ENCODE measurements at regions not wholly inside any gene's neighbourhood (a gene's known extent, or its start where the extent isn't known, plus 50 kb on each side); places are given as distances from the start of the nearest gene placed in this dataset.

GRCh38 chr1:163655565-163655964 is 333.8 kb downstream of the NUF2 start:
- H3K4me3 Mint-ChIP-seq: no peak overlapping the region
- intact Hi-C loops (cut with micrococcal nuclease): no loop called here
- H3K27me3 Mint-ChIP-seq: no peaks in the 10 kb centered on the region
- H3K36me3 Mint-ChIP-seq (ENCODE audit: low read depth): no peaks in the 10 kb centered on the region
- no peak overlapping the region for H3K27ac Mint-ChIP-seq
- no peaks in the 10 kb centered on the region for H3K9me3 Mint-ChIP-seq
- ChIA-PET CTCF (no interaction called here), POLR2A (no interaction called here)
- DNase-seq (no peak), ATAC-seq (ENCODE audit: low read depth) (no peak)
- no peaks in the 10 kb centered on the region for H3K4me1 Mint-ChIP-seq
- no peak for TF ChIP-seq CTCF (IDR thresholded peaks at IDR 0.05)

GRCh38 chr1:163656095-163656759 is 334.5 kb downstream of the NUF2 start:
- Mint-ChIP-seq H3K27ac (no peak overlapping the region), H3K27me3 (no peaks in the 10 kb centered on the region)
- intact Hi-C loops (cut with micrococcal nuclease): no loop called here

GRCh38 chr1:163657719-163658118 is 336.0 kb downstream of the NUF2 start:
- CTCF ChIA-PET: no interaction called here
- POLR2A ChIA-PET: no interaction called here
- Mint-ChIP-seq H3K27me3 (no peaks in the 10 kb centered on the region), H3K4me3 (no peak overlapping the region), H3K27ac (no peak overlapping the region), H3K4me1 (no peaks in the 10 kb centered on the region), H3K9me3 (no peaks in the 10 kb centered on the region), H3K36me3 (ENCODE audit: low read depth) (no peaks in the 10 kb centered on the region)
- ATAC-seq (ENCODE audit: low read depth) (no peak), DNase-seq (no peak)
- TF ChIP-seq CTCF (IDR thresholded peaks at IDR 0.05): no peak
- intact Hi-C loops (cut with micrococcal nuclease): no loop called here

More at GRCh38 chr1:163656095-163656759, 334.5 kb downstream of the NUF2 start:
- no peak overlapping the region for H3K4me3 Mint-ChIP-seq
- ChIA-PET POLR2A (no interaction called here), CTCF (no interaction called here)
- H3K4me1 Mint-ChIP-seq: no peaks in the 10 kb centered on the region
- no peak for ATAC-seq (ENCODE audit: low read depth)
- no peak for TF ChIP-seq CTCF (IDR thresholded peaks at IDR 0.05)
- DNase-seq: no peak
- H3K36me3 Mint-ChIP-seq (ENCODE audit: low read depth): no peaks in the 10 kb centered on the region
- H3K9me3 Mint-ChIP-seq: no peaks in the 10 kb centered on the region

- Mint-ChIP-seq H3K36me3 (ENCODE audit: low read depth) (no peaks in the 10 kb centered on the region), H3K9me3 (no peaks in the 10 kb centered on the region), H3K27me3 (no peaks in the 10 kb centered on the region), H3K4me1 (no peaks in the 10 kb centered on the region), H3K4me3 (no peak overlapping the region), H3K27ac (no peak overlapping the region)
- CTCF ChIA-PET: no interaction called here
- DNase-seq (no peak), ATAC-seq (ENCODE audit: low read depth) (no peak)
- POLR2A ChIA-PET: no interaction called here
- intact Hi-C loops (cut with micrococcal nuclease): no loop called here
- TF ChIP-seq CTCF (IDR thresholded peaks at IDR 0.05): no peak
Measured at GRCh38 chr1:163661391-163661790, 339.6 kb downstream of the NUF2 start.

- TF ChIP-seq CTCF (IDR thresholded peaks at IDR 0.05): no peak
- ChIA-PET CTCF (no interaction called here), POLR2A (no interaction called here)
- Mint-ChIP-seq H3K36me3 (ENCODE audit: low read depth) (no peaks in the 10 kb centered on the region), H3K4me1 (no peaks in the 10 kb centered on the region), H3K4me3 (no peak overlapping the region), H3K9me3 (no peaks in the 10 kb centered on the region), H3K27me3 (no peaks in the 10 kb centered on the region), H3K27ac (no peak overlapping the region)
- no peak for DNase-seq
- ATAC-seq (ENCODE audit: low read depth): no peak
- intact Hi-C loops (cut with micrococcal nuclease): no loop called here
Measured at GRCh38 chr1:163664671-163665335, 343.0 kb downstream of the NUF2 start.

All from activated B cell treated with CpG ODN at 0.5 μM for 24 hours (primary cell).